ENCODE measurements at regions not wholly inside any gene's neighbourhood (a gene's known extent, or its start where the extent isn't known, plus 50 kb on each side); places are given as distances from the start of the nearest gene placed in this dataset.

DNA sequence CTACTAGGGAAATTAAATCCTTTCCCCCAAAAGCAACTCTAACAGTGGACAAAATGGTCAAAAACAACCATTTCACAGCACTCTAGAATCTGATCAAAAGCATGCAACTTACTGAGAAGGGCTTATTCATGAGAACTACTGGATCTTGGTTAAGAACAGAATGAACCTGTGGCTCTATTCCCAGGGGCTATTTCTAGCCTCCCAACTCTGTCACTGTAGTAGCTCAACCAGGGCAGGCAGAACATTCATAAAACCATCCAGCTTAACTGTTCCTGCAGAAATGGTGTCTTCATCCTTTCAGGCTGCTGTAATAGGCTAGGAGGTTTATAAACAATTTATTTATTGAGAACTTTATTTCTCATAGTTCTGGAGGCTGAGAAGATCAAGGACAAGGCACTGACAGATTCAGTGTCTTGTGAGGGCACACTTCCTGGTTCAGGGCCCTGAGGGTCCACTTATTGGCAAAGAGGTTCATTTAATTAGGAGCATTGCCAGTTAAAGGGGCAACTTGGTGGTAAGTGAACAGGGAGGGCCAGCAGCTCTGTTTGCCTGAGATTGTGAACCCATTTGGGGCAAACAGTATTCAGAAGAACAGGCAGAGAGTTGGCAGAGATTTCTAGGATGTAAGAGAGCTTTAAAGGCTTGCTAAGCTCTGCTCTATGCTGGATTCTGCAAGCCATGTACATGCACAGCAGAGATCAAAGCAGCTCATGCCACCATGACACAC, 238.5 kb upstream of the FBXL7 start:
- H2BK15ac ChIP-seq (ENCODE audit: low read depth, low read length): no peak overlapping the region
- TF ChIP-seq MXI1 (IDR thresholded peaks at IDR 0.05; ENCODE audit: borderline replicate concordance, low read depth, low read length): no peak
- TF ChIP-seq, protein P1, sequence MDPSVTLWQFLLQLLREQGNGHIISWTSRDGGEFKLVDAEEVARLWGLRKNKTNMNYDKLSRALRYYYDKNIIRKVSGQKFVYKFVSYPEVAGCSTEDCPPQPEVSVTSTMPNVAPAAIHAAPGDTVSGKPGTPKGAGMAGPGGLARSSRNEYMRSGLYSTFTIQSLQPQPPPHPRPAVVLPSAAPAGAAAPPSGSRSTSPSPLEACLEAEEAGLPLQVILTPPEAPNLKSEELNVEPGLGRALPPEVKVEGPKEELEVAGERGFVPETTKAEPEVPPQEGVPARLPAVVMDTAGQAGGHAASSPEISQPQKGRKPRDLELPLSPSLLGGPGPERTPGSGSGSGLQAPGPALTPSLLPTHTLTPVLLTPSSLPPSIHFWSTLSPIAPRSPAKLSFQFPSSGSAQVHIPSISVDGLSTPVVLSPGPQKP (IDR thresholded peaks at IDR 0.05; ENCODE audit: borderline replicate concordance, low read depth, low read length): no peak
- TF ChIP-seq, protein P2, sequence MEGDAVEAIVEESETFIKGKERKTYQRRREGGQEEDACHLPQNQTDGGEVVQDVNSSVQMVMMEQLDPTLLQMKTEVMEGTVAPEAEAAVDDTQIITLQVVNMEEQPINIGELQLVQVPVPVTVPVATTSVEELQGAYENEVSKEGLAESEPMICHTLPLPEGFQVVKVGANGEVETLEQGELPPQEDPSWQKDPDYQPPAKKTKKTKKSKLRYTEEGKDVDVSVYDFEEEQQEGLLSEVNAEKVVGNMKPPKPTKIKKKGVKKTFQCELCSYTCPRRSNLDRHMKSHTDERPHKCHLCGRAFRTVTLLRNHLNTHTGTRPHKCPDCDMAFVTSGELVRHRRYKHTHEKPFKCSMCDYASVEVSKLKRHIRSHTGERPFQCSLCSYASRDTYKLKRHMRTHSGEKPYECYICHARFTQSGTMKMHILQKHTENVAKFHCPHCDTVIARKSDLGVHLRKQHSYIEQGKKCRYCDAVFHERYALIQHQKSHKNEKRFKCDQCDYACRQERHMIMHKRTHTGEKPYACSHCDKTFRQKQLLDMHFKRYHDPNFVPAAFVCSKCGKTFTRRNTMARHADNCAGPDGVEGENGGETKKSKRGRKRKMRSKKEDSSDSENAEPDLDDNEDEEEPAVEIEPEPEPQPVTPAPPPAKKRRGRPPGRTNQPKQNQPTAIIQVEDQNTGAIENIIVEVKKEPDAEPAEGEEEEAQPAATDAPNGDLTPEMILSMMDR (conservative IDR thresholded peaks at IDR 0.05; ENCODE audit: low read depth, low read length): no peak
- no peak for TF ChIP-seq BHLHE40 (IDR thresholded peaks at IDR 0.05; ENCODE audit: low read depth, low read length)
- no peak for TF ChIP-seq CEBPB (IDR thresholded peaks at IDR 0.05; ENCODE audit: low read depth, low read length)
- no peak for TF ChIP-seq SMC3 (IDR thresholded peaks at IDR 0.05; ENCODE audit: low read depth, low read length)
- TF ChIP-seq, protein P3, sequence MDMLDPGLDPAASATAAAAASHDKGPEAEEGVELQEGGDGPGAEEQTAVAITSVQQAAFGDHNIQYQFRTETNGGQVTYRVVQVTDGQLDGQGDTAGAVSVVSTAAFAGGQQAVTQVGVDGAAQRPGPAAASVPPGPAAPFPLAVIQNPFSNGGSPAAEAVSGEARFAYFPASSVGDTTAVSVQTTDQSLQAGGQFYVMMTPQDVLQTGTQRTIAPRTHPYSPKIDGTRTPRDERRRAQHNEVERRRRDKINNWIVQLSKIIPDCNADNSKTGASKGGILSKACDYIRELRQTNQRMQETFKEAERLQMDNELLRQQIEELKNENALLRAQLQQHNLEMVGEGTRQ (IDR thresholded peaks at IDR 0.05; ENCODE audit: low read depth, low read length): no peak
- no peak for TF ChIP-seq NFE2L2 (IDR thresholded peaks at IDR 0.05; ENCODE audit: low read depth, low read length)
- H3K27me3 ChIP-seq (ENCODE audit: control insufficient read depth, insufficient read depth, low read length): no peaks in the 10 kb centered on the region
- no peaks in the 10 kb centered on the region for H3K36me3 ChIP-seq (ENCODE audit: control insufficient read depth, insufficient read depth, low read length)
- H3K4me2 ChIP-seq (ENCODE audit: low read depth, low read length): no peak overlapping the region
- no peak overlapping the region for H2AFZ ChIP-seq (replicated peaks; ENCODE audit: low read length, poor library complexity)
- no peaks in the 10 kb centered on the region for H4K20me1 ChIP-seq (ENCODE audit: insufficient read depth, low read length)
- no peak overlapping the region for H3K18ac ChIP-seq (ENCODE audit: low read depth, low read length)
- no peak overlapping the region for H4K8ac ChIP-seq (ENCODE audit: low read depth in 2 of 2, low read length in 2 of 2)
- dilution Hi-C loops (cut with HindIII; ENCODE audit: low sequenced_read_pairs, unreplicated experiment) (no loop called here), in situ Hi-C loops (cut with MboI; ENCODE audit: low sequenced_read_pairs) (no loop called here), intact Hi-C loops (cut with micrococcal nuclease) (no loop called here)
- POLR2A ChIA-PET (ENCODE audit: unreplicated experiment): no interaction called here
- H2AK9ac ChIP-seq (replicated peaks; ENCODE audit: low read depth, low read length, poor library complexity): no peak overlapping the region
- no peak overlapping the region for H4K91ac ChIP-seq (ENCODE audit: insufficient read depth, low read depth, low read length)
- no peak overlapping the region for H3K14ac ChIP-seq (replicated peaks; ENCODE audit: low read depth, low read length)
- no peak overlapping the region for H3K4ac ChIP-seq (ENCODE audit: low read depth, low read length)
- ATAC-seq (ENCODE audit: low read depth) (no peak), DNase-seq (no peak)
- H3K9ac ChIP-seq (ENCODE audit: low read depth, low read length): no peak overlapping the region
- H4K5ac ChIP-seq (ENCODE audit: low read depth, low read length): no peak overlapping the region
- no peak overlapping the region for H3K23ac ChIP-seq (ENCODE audit: low read depth, low read length)
- no peak overlapping the region for H2BK20ac ChIP-seq (ENCODE audit: low read depth, low read length)
- no peaks in the 10 kb centered on the region; the same call in 1 of the 2 replicates for H3K4me1 ChIP-seq (ENCODE audit: control insufficient read depth, insufficient read depth, low read length)
- H3K4me3 ChIP-seq (ENCODE audit: insufficient read depth, low read depth, low read length): no peak overlapping the region
- H2AK5ac ChIP-seq (ENCODE audit: low read depth, low read length): no peak overlapping the region
- no peaks in the 10 kb centered on the region for H3K9me3 ChIP-seq (ENCODE audit: control insufficient read depth, insufficient read depth, low read length)
- H3K79me1 ChIP-seq (ENCODE audit: low read depth in 1 of 2, low read length in 2 of 2): no peaks in the 10 kb centered on the region
- CTCF ChIA-PET: no interaction called here
- H3K56ac ChIP-seq (ENCODE audit: extremely low read depth, insufficient read depth, low read length): no peak overlapping the region
- no peak overlapping the region for H2BK120ac ChIP-seq (ENCODE audit: low read depth, low read length)
- no TSS peak for BruUV-seq (replicated peaks)
- no peaks in the 10 kb centered on the region for H3K9me1 ChIP-seq (ENCODE audit: insufficient read depth, low read length)
- no peak overlapping the region for H3K27ac ChIP-seq (ENCODE audit: insufficient read depth, low read length)
- no peak overlapping the region for H2BK5ac ChIP-seq (ENCODE audit: low read depth, low read length, poor library complexity, severe bottlenecking)

Measured in IMR-90 (cell line).